ENCODE measurements at regions not wholly inside any gene's neighbourhood (a gene's known extent, or its start where the extent isn't known, plus 50 kb on each side); places are given as distances from the start of the nearest gene placed in this dataset.

DNA sequence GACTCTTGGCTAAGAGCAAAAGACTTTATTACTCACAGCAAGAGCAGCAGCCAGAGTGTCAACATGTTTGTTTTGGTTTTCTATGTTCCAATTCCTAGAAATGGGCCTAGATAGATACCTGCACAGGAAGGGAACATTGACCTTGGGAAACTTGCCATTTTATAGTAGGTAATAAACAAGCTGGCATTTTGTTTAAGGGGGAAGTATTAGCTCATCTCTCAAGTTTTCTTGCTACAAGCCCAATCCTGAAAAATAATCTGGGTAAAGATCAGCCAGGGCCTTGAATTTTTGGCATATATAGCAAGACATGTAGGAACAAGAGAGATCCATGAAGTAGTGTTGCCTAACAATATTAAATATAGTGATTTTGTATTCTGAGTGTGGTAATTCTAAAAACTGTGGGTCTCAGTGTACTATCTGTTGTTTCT lies 51.4 kb upstream of the RGL1 start:
- intact Hi-C loops (cut with DNase I) = no loop called here
- peaks cover 0 to 8% (median 2%) of the 10 kb centered on the region in 4 donors for H3K4me1 ChIP-seq
- no peak overlapping the region for H3K4me3 ChIP-seq
- H3K9me3 ChIP-seq = peaks cover 0 to 3% (median 0%) of the 10 kb centered on the region in 4 donors
- no peak for TF ChIP-seq EP300 (IDR thresholded peaks at IDR 0.05)
- TF ChIP-seq, protein P1, sequence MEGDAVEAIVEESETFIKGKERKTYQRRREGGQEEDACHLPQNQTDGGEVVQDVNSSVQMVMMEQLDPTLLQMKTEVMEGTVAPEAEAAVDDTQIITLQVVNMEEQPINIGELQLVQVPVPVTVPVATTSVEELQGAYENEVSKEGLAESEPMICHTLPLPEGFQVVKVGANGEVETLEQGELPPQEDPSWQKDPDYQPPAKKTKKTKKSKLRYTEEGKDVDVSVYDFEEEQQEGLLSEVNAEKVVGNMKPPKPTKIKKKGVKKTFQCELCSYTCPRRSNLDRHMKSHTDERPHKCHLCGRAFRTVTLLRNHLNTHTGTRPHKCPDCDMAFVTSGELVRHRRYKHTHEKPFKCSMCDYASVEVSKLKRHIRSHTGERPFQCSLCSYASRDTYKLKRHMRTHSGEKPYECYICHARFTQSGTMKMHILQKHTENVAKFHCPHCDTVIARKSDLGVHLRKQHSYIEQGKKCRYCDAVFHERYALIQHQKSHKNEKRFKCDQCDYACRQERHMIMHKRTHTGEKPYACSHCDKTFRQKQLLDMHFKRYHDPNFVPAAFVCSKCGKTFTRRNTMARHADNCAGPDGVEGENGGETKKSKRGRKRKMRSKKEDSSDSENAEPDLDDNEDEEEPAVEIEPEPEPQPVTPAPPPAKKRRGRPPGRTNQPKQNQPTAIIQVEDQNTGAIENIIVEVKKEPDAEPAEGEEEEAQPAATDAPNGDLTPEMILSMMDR (IDR thresholded peaks at IDR 0.05) = no peak
- DNase-seq = no peak
- no peak overlapping the region for H3K27ac ChIP-seq
- H3K36me3 ChIP-seq = no peaks in the 10 kb centered on the region
- no peaks in the 10 kb centered on the region for H3K27me3 ChIP-seq

DNA sequence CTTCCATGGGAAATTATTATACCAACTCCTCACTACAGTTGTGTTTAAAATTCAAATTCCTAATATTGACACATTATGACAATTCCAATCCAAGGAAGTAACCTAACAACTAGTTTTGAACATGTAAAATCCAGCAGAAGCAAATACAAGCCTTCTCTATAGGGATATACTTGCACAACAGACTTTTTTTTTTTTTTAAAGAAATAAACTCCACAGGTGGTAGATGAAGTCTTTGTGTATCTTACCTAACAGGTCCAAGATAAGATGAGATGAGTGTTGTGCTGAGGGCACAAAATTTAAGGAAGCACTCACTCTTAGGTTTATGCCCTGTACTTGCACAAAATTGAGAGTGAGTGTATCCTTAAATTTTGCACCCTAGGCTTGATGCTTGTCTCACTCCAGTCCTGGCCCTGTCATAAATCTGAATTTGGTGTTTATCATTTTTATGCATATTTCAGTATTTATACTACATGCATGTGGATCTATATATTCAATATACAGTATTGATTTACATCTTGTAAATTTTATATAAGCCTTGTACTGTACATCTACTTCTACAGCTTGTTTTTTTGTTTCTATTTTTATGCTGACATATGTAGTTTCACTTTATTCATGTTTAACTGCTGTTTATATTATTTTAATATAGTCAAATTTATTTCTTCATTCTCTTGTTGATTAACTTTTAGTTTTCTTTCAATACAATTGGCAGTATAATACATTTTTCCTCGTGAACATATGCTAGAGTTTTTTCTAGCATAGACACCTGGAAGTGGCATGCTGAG lies 60.6 kb upstream of the RGL1 start:
- no peak for DNase-seq
- WGBS, 2 donors = 36 to 65% methylated on average over 1 of the region's 1 CpG
- Histone ChIP-seq H3K27me3 (no peaks in the 10 kb centered on the region), H3K9me3 (peaks cover 0 to 3% (median under 1%) of the 10 kb centered on the region in 4 donors), H3K27ac (no peak overlapping the region), H3K36me3 (no peaks in the 10 kb centered on the region), H3K4me1 (no peaks in the 10 kb centered on the region), H3K4me3 (no peak overlapping the region)
- TF ChIP-seq POLR2AphosphoS5 (IDR thresholded peaks at IDR 0.05) (no peak), EP300 (IDR thresholded peaks at IDR 0.05) (no peak), POLR2A (IDR thresholded peaks at IDR 0.05) (no peak)
- TF ChIP-seq, protein P1 (IDR thresholded peaks at IDR 0.05) = no peak
- intact Hi-C loops (cut with DNase I) = no loop called here

DNA sequence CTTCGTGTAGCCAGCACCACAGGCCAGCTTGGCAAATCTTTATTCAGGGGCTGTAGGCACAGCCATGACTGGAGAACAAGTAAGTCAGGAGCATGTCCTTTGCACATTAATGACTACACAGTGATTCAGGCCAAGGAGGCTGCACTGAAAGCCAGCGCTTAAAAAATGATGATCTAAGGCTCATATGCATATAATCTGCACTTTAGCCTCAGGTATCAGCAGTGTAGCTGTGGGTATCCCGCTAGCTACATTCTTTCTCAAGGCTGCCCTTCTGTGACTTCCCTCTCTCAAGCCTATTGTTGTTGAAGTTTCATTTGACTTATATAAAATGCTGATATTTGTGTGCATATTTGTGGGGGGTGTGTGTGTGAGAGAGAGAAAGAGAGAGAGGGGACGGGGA lies 62.6 kb upstream of the RGL1 start:
- H3K4me1 ChIP-seq = no peaks in the 10 kb centered on the region
- peaks cover 0 to 3% (median under 1%) of the 10 kb centered on the region in 4 donors for H3K9me3 ChIP-seq
- TF ChIP-seq, protein P1 (IDR thresholded peaks at IDR 0.05) = no peak
- TF ChIP-seq POLR2AphosphoS5 (IDR thresholded peaks at IDR 0.05) (no peak), POLR2A (IDR thresholded peaks at IDR 0.05) (no peak), EP300 (IDR thresholded peaks at IDR 0.05) (no peak)
- intact Hi-C loops (cut with DNase I) = no loop called here
- no peaks in the 10 kb centered on the region for H3K36me3 ChIP-seq
- H3K27ac ChIP-seq = no peak overlapping the region
- no peak for DNase-seq
- no peaks in the 10 kb centered on the region for H3K27me3 ChIP-seq
- H3K4me3 ChIP-seq = no peak overlapping the region
- WGBS, 2 donors = 84 to 88% methylated on average over 4 of the region's 4 CpGs

DNA sequence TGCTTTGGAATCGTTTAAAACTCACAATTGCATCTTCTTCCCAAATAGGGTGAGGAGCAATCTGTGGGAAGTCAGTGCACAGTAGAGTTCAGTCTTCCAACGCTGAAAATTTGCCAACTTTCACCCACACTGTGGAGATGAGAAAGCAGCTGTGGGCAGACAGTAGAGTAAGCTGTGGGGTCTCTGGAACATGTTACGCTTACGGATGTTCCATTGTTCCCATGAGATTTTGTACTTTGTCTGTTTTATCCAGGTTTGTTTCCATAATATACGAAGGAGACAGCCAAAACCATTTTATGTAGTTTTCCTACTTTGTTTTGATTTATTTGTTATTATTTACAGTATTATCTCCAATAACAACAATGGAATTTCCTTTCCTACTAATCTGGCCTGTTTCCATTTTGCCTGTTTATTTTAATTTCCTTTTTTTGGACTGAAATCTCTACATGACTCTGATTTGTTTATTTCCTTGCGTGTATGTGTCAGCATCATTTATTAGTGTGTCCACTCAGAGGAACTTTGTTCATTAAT lies 65.1 kb upstream of the RGL1 start:
- no peak for TF ChIP-seq POLR2AphosphoS5 (IDR thresholded peaks at IDR 0.05)
- no peak for TF ChIP-seq POLR2A (IDR thresholded peaks at IDR 0.05)
- TF ChIP-seq EP300 (IDR thresholded peaks at IDR 0.05) = no peak
- TF ChIP-seq, protein P1 (IDR thresholded peaks at IDR 0.05) = no peak
- no peak for DNase-seq
- no peak overlapping the region for H3K4me3 ChIP-seq
- H3K36me3 ChIP-seq = no peaks in the 10 kb centered on the region
- intact Hi-C loops (cut with DNase I) = no loop called here
- H3K4me1 ChIP-seq = peaks cover 0 to 12% (median 9%) of the 10 kb centered on the region in 4 donors
- no peaks in the 10 kb centered on the region for H3K27me3 ChIP-seq
- WGBS, 2 donors = 63 to 70% methylated on average over 6 of the region's 6 CpGs
- peaks cover 0 to 3% (median under 1%) of the 10 kb centered on the region in 4 donors for H3K9me3 ChIP-seq
- H3K27ac ChIP-seq = no peak overlapping the region

Data from sigmoid colon (tissue), 6 donors.